NCI-H748 treated with DMSO at 0.1 percent for 48 hours (cell line): ENCODE measurements at regions not wholly inside any gene's neighbourhood (a gene's known extent, or its start where the extent isn't known, plus 50 kb on each side); places are given as distances from the start of the nearest gene placed in this dataset.
"Not testable (repeated sequence)": the region's sequence is repeated elsewhere in the genome, so short reads cannot be mapped to it uniquely, and the experiment has no call there.

ENCODE experiments used
- DNase-seq: peaks from one replicate; lab custom pipeline; 2025; lab: John Stamatoyannopoulos, UW

GRCh38 chr7:131081308-131081707, 246.4 kb upstream of the MKLN1 start:
- no peak for DNase-seq

GRCh38 chr7:131083781-131084180, 243.9 kb upstream of the MKLN1 start:
- DNase-seq, result no peak

DNA sequence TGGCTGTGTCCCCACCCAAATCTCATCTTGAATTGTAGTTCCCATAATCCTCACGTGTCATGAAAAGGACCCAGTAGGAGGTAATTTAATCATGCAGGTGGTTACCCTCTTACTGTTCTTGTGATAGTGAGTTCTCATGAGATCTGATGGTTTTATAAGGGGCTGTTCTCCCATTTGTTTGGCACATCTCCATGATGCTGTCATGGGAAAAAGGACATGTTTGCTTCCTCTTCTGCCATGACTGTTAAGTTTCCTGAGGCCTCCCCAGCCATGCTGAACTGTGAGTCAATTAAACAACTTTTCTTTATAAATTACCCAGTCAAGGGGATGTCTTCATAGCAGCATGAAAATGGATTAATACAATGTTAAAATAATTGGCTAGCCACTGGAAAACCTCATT, 243.3 kb upstream of the MKLN1 start:
- not testable (repeated sequence) for DNase-seq

GRCh38 chr7:131087756-131088658, 239.7 kb upstream of the MKLN1 start:
- DNase-seq, result no peak

DNA sequence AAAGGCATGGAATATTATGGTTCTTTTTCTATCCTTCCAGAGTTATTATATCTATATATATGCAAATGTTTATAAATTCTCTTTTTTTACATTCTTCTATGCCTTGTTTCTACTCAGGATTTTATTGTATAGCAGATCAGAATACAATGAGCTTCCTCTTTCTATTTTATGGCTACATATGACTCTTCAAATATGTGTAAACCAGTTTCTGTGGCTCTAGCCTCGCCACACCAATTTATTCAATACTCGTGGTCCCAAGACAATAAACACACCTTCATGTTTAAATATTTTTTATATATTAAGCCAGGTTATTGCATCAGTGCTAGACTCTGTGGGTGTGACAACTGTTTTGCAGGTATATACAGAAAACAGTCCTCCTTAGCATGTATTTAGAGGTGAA, 237.5 kb upstream of the MKLN1 start:
- DNase-seq, result no peak

DNA sequence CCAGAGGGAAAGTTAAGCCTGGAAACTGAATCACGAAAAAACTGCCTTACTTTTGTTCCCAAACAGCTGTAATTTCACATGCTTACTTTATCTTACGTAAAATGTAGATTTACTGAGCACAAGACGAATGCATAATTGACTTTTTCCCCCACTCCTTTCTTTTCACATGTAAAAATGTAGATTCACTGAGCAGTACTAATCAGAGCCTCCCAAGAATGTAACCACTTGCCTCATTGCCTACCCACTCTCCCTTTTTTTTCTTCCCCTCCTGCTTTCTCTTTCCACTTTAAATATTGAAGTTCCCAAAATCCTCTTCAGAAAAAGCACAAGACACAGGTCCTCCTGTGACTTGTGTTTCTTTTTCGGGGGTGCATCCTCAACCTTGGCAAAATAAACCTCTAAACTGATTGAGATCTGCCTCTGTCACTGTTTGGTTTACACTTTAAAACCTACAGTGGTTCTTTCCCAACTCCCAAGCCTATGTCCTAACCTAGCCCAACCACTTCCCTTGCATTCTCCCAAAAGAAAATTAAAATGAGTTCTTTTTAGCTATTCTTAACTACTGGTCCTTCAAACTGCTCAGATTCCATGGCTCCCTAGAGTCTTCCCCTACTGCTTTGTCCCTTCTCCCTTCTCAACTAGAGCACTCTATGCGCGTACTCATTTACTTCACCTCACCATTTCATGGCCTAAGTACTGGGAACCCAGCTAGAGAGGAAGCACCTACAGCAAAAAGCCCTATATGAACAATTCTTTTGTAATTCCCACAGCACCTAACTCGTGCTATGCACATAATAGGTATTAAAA, 236.6 kb upstream of the MKLN1 start:
- DNase-seq, result no peak

- no peak for DNase-seq
Measured at GRCh38 chr7:131094685-131095084, 233.0 kb upstream of the MKLN1 start.

DNA sequence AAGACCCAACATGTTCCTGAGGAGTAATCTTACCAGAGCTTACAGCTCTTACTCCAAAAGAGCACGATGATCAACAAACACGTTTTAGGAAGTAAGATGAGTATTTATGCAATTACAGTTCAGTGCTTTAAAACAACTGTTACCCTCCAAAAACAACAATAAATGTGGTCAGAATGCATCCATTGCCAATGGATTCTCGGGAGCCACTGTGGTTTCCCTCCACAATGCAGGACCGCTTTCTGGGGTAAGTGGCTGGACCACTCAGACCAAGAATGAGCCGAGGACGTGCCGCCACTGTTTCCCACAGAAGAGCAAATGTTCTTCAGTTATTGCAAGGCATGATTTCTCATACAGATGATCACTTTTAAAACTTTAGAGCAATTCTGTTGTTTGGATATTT, 232.3 kb upstream of the MKLN1 start:
- no peak for DNase-seq

DNA sequence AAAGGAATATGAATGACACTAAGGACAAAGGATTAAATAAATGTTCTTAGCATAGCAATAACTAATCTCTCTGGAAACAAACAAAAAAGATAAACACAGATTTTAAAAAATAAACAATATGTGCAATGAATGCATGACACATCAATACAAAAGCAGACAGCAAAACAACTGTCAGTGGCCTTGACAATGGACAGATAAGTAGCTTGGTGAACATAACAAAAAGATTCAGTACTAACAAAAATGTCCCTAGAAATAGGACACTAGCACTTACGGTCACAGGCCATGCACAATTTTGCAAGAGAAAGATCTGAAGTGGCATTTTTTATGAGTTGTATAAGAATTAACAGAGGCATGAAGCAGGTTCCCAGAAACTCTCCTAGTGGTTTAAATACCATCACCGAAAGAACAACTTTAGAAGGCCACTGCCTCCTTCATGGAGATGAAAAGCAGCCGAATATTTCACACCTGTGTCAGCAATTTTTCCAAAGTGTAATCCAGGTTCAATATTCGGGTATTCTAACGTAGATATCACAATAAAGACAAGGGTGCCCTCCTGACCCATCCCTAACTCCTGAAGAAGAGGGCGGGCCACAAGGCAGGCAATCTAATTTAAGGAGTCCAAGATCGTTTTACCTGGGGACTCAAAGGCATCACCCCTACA, 231.3 kb upstream of the MKLN1 start:
- no peak for DNase-seq

DNA sequence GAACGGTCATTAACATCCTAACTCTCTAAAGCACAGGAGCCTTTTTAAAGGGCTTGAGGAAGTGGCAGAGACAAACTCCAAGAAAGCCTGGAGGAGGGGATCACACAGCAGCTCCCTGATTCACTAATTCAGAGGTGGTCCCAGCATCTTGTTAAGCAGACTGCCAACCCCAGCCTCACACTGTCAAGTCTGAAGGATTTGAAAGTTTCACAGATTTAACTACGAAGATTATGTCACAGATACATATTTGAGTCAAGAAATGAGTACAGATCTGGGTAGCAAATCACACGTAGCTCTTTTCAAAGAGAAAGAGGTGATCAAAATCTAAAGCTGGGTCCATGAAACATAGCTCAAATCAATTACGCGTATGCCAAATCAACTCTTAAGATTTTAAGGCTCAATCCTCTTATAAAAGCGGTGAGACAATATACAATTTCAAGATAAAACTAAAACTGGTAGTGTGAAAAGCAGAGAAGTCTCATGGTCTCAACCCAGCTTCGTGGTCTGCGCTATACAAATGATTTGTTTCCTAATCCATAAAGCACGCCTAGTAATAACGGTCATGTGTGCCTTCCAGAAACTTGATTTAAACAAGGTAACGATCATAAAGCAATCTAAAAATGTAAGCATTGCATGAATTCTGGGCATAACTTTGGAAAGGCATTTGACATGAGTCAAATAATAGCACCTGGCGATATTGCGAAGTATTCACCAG, 229.9 kb upstream of the MKLN1 start:
- DNase-seq, result no peak

- DNase-seq, result no peak
Measured at GRCh38 chr7:131098527-131098926, 229.1 kb upstream of the MKLN1 start.

- no peak for DNase-seq
Measured at GRCh38 chr7:131100357-131101054, 227.2 kb upstream of the MKLN1 start.

DNA sequence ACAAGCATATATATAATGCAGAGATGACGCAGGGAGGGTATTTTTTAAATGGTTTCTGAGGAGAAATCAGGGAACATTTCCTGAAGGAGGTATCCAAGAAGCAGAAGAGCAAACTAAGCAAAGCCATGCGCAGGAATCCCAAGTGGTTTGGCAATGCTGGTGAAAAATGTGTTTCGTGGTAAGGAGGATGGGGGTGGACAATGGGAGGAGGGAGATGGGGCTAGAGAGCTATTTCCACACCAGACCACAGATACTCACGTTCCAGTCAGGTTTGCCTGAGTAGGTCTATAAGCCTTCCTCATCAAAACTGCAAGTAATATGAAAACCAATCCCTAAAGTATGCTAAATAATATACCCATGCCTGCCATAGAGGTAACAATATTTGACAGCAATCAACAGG, 223.7 kb upstream of the MKLN1 start:
- no peak for DNase-seq

DNA sequence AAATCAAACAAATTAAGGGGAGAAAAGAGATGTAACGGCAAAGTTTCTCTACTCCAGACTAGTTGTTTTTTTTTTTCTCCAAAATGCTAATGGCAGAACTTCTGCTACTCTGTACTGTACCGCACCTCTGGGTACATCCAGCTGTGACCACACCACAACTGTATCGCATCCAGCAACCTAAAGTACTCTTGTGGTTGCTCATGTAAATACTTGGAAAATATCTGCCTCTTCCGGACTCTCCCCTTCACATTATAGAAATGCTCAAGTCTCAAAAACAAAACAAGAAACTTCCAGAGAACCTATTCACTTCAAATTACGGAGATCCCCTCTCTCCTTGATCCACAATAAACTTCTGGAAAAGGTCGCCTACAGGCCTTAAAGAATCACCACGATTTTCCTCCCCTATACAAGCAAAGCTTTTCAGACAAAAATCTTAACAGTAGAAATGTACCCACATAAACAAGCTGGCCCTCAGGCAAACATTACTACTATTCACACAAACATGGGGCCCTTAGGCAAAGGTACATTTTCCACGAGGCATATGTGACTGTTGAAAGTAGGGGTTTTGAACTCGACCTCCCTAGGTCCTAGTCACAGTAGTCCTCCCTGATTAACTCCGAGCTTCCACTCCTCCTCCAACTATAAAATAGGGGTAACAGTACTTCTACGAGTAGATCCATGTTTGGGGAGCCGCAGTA, 222.9 kb upstream of the MKLN1 start:
- DNase-seq, result no peak

GRCh38 chr7:131105294-131105798, 222.3 kb upstream of the MKLN1 start:
- DNase-seq, result peak; percentile 30

DNA sequence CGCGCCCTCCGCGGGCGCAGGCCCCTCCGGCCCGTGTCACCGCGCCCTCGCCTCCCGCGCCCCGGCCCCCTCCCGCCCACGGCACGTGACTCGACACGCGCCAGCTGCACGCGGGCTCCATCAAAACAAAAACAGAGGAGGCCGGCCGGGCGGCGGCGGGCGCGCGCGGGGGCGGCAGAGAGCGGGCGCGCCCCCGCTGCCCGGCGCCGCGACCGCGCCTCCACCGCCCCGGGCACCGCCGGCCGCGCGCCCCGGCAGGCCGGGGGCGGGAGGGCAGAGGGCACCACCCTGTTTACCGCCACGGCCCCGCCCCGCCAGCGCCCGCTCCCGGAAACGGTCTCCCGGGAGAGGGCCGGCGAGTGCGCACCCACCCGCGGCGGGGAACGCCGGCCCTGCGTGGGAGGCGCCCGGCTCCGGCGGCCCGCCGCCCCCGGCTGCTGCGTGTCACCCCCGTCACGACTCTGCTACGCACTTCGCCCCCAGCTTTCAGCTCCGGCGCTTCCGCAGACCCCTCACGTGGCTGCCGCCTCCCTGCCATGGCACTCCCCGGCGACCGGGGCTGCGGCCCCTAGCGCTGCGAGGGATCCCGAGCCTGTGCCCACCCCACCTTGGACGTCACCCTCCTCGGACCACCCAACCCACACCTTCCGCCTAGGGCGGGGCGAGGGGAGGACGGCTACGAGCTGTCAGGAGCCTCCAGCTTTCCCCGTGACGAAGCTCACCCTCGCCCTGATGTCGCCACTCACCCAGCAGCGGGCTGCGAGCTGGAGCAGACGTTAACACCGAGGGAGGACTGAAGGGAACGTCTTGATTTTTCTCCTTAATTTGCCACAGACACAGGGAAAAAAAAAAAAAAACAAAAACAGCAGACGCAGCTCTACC, 221.6 kb upstream of the MKLN1 start:
- DNase-seq, result peak; percentile 30

- DNase-seq, result peak; percentile 14
Measured at GRCh38 chr7:131106681-131107336, 220.9 kb upstream of the MKLN1 start.

DNA sequence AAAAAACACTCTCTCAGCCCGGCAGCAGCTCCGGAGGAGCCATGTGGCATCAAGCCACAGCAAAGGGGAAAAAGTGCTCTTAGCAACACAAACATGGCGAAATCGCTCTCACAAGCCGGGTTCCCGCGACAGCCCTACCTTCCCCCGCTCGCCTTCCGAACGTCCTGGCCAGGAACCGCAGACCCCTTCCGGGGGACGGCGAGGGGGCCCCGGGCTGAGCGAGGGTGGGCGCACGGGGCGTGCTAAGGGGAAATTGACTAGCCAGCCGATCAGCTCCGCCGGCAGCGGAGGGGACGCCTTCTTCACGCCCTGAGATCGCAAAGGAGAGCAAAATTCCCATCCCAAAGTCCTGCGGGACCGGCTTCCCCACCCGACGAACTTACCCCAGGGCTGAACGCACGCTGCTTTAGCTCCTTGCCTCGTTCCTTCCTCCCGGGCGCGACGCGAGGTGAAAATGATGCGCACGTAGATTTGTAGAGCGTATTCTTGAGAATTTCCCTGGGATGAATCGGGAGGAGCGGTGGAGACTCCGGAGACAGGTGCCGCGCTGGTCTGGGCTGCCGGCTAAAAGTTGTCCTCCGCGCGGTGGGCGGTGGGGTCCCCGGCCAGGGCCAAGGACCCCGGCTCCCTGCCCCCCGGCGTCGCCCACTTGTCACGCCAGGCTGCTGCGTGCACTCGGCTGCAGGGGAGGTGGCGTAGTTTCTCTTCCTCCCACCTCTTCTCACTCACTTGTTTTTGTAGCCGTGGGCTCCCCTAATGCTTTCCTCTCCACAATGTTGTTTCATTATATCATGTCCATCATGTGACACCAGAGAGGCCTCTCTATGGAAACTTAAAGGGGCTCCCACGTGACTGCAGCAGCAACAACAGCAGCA, 220.1 kb upstream of the MKLN1 start:
- DNase-seq, result peak; percentile 62
